ENCODE measurements at regions not wholly inside any gene's neighbourhood (a gene's known extent, or its start where the extent isn't known, plus 50 kb on each side); places are given as distances from the start of the nearest gene placed in this dataset.

GRCh38 chr4:145352438-145353145 lies 129.1 kb upstream of the SMAD1 start:
- TF ChIP-seq EZH2 (IDR thresholded peaks at IDR 0.05; ENCODE audit: insufficient read depth, poor library complexity, severe bottlenecking) (no peak), EZH2phosphoT487 (IDR thresholded peaks at IDR 0.05; ENCODE audit: insufficient read depth, low read depth) (no peak)

Data from GM23248 (cell line).